CD4-positive, alpha-beta T cell treated with Interleukin-12 subunit alpha and Interleukin-12 subunit beta, for 1 hour (primary cell): ENCODE measurements at regions not wholly inside any gene's neighbourhood (a gene's known extent, or its start where the extent isn't known, plus 50 kb on each side); places are given as distances from the start of the nearest gene placed in this dataset.

Experiments used
- DNase-seq: peaks from one replicate; pipeline ENCODE4 v3.0.0-alpha.2; 2020

DNA sequence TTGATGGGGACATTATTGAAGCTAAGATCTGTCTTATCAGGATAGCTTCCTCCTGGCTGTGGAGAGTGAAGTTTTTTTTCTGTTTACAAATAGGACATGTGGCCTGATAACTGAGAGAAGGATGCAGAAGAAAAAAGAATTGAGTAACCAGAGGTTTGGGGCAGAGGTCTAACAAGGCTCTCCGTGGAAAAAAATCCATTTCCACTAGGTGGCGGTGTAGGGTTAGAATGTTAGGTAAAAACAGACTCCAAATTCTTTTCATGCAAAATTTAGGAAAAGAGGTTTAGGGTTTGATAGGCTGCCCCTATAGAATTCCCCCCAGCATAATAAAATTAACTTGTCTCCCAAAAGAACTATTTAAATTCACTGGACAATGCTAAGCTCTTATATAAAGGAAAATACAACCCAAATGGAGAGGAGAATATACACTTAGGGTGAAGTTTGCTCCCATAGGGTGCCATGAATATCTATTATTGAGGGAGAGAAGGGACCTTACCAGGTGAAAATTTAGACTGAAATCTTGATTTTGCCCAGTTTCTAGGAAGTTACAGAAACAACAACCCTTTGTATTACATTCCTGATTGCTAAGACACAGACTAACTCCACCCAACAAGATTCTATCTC is 1560.4 kb downstream of the OTOL1 start:
- DNase-seq, result no peak

DNA sequence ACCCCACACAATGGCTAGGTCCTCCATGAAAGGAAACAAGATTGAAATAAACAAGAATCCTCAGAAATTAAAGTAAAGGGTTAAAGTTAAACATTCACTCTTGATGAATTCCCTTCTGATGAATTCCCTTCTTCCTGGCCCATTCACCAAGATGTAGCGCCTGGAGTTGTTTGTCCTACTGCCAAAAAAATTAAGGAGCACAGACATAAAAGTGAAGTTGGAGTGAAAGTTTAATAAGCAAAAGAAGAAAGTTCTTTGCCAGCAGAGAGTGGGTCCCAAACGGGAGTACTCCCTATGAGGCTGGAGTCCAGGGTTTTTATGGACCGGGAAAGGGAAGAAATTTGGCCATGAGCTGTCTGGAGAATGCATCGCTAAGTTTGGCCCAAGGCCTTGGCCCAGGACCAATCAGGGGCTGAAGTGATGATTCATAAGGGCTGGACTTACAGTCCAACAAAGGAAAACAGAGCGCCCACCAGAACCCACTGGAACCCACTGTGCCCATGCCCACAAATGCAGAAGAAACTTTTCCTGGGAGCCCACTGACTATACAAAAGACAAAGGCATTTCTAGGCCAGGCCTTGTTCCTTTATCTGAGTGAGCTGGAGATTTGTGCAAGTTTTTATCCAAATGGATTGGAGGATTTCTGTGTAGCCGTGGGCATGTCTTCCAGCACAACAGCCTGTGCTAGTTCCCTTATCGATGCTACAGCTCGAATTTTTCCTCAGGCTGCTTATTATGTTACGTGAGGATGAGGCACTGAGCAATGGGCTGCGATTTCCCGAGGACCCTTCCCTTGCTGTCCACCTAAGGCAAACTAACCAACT is 1561.6 kb downstream of the OTOL1 start:
- DNase-seq, result no peak

DNA sequence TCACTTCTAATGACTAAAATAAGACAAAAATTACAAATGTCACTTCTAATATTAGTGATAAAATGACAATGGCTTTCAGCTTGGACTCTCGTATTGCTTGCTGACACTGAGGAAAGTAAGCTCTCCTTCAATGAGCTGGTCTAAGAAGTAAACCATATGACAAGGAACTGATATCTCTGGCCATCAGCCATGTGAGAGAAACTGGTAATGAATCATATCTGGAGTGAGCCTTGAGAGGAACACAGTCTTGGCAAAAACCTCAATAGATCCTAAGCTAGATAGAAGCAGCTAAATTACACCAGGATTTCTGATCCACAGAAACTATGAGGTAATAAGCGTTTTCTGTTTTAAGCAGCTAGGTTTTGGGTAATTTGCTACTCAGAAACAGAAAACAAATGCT is 1575.1 kb downstream of the OTOL1 start:
- DNase-seq, result no peak
